ENCODE measurements at regions not wholly inside any gene's neighbourhood (a gene's known extent, or its start where the extent isn't known, plus 50 kb on each side); places are given as distances from the start of the nearest gene placed in this dataset.

DNA sequence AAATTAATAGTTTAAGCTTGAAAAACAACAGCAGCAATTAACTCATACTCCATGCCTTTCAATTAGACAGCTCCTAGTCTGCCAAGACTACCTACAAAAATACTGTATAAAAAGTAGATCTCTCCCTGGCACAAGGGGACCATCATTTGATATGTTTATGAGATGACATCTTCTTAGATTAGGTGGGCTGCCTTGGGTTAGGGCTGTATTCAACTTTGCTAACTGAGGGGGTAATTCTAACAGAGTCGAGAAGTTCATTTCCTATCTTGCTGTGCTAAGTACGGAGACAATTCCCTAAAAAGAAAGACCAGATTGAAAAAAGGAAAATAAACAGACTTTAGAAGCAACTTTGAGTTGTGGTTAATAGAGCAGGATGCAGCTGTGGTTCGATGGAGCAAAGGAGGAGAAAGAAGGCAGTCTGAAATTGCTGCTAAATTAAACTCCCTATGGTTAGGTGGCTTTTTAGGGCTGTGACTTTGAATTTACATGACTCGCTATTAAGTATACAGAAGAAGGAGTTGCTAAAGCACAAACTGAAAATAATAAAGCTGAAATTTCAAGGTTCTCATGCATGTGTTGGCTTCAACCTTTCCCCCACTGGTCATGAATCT lies 75.4 kb downstream of the CDC7 start:
- Histone ChIP-seq H3K9me3 (ENCODE audit: insufficient read depth, low read depth, low read length) (no peaks in the 10 kb centered on the region), H3K27ac (ENCODE audit: low read length) (no peak overlapping the region), H3K27me3 (ENCODE audit: insufficient read depth, low read length) (no peaks in the 10 kb centered on the region), H3K36me3 (ENCODE audit: insufficient read depth, low read depth, low read length) (no peaks in the 10 kb centered on the region), H3K9ac (ENCODE audit: low read depth, low read length) (no peak overlapping the region), H3K4me1 (ENCODE audit: insufficient read depth, low read length) (no peaks in the 10 kb centered on the region), H3K4me3 (ENCODE audit: low read length) (no peak overlapping the region)

DNA sequence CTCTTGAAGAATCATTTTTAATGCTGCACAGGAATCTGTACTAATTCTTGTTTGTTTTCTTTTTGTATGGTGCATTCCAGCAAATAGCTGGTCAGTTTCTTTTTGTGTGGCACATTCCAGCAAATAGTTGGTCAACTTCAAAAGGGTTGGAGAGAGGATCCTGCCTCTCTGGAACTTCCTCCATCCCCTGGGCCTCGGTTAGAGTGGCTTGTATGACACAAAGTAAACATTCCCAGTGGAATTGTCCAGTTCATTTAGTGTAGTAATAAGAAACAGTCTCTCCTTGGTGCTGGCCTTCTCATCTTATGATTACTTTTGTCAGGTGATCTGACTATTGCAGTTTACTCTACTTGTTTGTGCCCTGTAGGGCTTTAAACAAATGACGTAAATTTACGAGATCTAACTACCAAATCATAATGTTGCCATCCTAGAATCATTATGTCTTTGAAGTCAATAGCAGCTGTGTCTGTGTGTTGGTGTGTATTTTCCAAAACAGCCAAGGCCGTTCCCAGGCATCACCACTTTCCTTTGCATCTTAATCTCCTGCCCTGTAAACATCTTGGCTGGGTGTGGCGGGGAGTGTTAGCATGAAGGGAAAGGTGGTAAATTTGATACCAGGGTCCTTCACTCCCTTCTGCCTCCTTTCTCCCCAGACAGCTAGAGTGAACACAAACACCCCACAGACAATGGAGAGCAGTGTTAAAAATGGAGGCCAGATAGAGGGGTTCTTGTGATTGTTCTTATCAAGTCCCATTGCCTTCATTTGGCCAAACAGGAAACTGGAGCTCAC lies 77.9 kb downstream of the CDC7 start:
- H3K36me3 ChIP-seq (ENCODE audit: insufficient read depth, low read depth, low read length), result no peaks in the 10 kb centered on the region
- no peaks in the 10 kb centered on the region for H3K27me3 ChIP-seq (ENCODE audit: insufficient read depth, low read length)
- no peaks in the 10 kb centered on the region for H3K4me1 ChIP-seq (ENCODE audit: insufficient read depth, low read length)
- no peak overlapping the region for H3K4me3 ChIP-seq (ENCODE audit: low read length)
- H3K27ac ChIP-seq (ENCODE audit: low read length), result no peak overlapping the region
- H3K9ac ChIP-seq (ENCODE audit: low read depth, low read length), result no peak overlapping the region
- no peaks in the 10 kb centered on the region for H3K9me3 ChIP-seq (ENCODE audit: insufficient read depth, low read depth, low read length)

DNA sequence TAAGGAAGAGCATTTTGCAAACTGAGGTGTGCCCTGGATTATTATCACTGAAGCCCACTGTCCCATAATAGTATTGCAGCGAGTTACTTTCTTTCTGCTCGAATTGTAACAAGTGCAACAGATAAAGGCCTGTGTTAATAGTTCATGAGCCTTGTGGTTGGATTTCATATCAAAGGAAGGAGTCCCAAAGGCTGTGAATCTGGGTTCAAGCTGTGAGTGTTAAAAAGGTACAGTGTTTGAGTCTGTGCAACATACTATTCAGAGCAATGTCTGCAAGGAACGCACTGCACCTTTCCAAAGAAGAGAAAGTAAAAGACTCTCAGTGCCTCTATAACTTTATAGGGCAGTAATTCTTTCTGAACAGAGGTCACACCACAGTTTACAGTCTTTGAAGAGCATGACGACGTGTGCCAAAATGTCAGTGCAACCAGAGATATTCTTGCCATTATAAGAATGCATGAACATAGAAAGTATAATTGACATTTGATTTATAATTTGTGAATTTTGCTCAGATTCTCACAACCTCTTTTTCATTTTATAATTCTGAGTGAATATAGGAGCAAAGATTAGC lies 79.1 kb downstream of the CDC7 start:
- Histone ChIP-seq H3K27ac (ENCODE audit: low read length) (no peak overlapping the region), H3K4me1 (ENCODE audit: insufficient read depth, low read length) (no peaks in the 10 kb centered on the region)

DNA sequence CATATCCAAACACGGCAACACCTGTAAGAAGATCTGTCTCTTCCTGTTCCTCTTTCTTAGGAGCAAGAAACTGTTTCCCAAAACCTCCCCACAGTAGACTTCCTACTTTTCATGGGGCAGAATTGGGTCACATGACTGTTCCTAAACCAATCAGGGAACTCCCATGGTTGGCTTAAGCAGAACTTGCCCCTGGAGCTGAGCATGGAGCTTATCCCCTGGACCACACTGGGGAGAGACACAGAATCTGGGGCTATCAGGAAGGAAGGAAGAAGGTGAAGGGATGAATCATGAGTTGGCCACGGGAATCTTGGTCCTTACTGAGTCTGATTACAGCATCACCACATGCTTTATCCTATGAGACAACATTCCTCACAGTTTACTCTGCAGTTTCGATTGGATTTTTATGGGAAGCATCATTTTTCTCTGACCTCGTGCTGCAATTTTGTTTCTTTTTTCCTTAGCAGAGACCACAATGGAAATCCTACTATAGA lies 81.8 kb downstream of the CDC7 start:
- Histone ChIP-seq H3K9ac (ENCODE audit: low read depth, low read length) (no peak overlapping the region), H3K9me3 (ENCODE audit: insufficient read depth, low read depth, low read length) (no peaks in the 10 kb centered on the region), H3K4me3 (ENCODE audit: low read length) (no peak overlapping the region), H3K36me3 (ENCODE audit: insufficient read depth, low read depth, low read length) (no peaks in the 10 kb centered on the region), H3K27me3 (ENCODE audit: insufficient read depth, low read length) (no peaks in the 10 kb centered on the region), H3K4me1 (ENCODE audit: insufficient read depth, low read length) (no peaks in the 10 kb centered on the region), H3K27ac (ENCODE audit: low read length) (no peak overlapping the region)

More for the DNA sequence above, 79.1 kb downstream of the CDC7 start:
- H3K36me3 ChIP-seq (ENCODE audit: insufficient read depth, low read depth, low read length), result no peaks in the 10 kb centered on the region
- no peaks in the 10 kb centered on the region for H3K27me3 ChIP-seq (ENCODE audit: insufficient read depth, low read length)
- H3K4me3 ChIP-seq (ENCODE audit: low read length), result no peak overlapping the region
- no peaks in the 10 kb centered on the region for H3K9me3 ChIP-seq (ENCODE audit: insufficient read depth, low read depth, low read length)
- H3K9ac ChIP-seq (ENCODE audit: low read depth, low read length), result no peak overlapping the region

DNA sequence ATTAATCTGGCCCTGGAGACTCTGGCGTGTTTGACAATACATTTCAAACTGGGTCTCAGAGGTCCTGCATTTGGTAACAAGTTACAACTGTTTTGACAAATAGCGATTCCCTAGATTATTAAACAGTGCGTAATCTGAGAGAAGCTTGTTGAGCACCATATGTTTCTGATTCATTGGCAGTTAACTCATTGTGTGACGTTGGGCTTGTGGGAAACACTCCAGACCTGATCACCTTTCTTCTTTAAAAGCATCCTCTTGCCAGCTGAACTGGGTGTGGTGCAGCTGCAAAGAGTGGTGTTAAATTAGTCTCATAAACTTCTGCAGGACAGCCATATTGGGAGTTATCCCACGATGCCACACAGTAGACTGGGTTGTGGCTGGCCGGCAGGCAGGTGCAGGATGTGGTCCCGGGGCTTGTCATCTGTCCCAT lies 82.7 kb downstream of the CDC7 start:
- no peaks in the 10 kb centered on the region for H3K27me3 ChIP-seq (ENCODE audit: insufficient read depth, low read length)
- H3K36me3 ChIP-seq (ENCODE audit: insufficient read depth, low read depth, low read length), result no peaks in the 10 kb centered on the region
- no peak overlapping the region for H3K27ac ChIP-seq (ENCODE audit: low read length)
- no peaks in the 10 kb centered on the region for H3K4me1 ChIP-seq (ENCODE audit: insufficient read depth, low read length)
- H3K9me3 ChIP-seq (ENCODE audit: insufficient read depth, low read depth, low read length), result no peaks in the 10 kb centered on the region
- no peak overlapping the region for H3K4me3 ChIP-seq (ENCODE audit: low read length)
- no peak overlapping the region for H3K9ac ChIP-seq (ENCODE audit: low read depth, low read length)

DNA sequence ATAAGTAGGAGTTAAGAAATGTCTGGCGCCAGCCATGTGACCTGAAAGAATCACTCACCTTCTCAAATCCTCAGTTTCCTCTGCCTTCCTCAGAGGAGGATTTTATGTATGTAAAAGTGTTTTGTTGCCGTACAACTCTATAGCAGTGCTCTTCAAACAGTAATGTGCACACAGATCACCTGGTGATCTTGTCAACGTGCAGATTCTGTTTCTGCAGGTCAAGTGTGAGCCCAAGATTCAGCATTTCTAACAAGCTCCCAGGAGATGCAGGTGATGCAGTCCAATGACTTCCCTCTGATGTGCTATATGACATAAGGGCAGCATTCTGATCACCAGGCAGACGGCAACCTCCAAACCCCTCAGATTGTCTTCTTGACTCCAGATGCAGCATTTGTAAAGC lies 83.7 kb downstream of the CDC7 start:
- Histone ChIP-seq H3K9ac (ENCODE audit: low read depth, low read length) (no peak overlapping the region), H3K27ac (ENCODE audit: low read length) (no peak overlapping the region), H3K4me1 (ENCODE audit: insufficient read depth, low read length) (peaks cover under 1% of the 10 kb centered on the region; the same call in 1 of the 2 replicates), H3K36me3 (ENCODE audit: insufficient read depth, low read depth, low read length) (no peaks in the 10 kb centered on the region), H3K27me3 (ENCODE audit: insufficient read depth, low read length) (no peaks in the 10 kb centered on the region), H3K9me3 (ENCODE audit: insufficient read depth, low read depth, low read length) (no peaks in the 10 kb centered on the region), H3K4me3 (ENCODE audit: low read length) (no peak overlapping the region)

DNA sequence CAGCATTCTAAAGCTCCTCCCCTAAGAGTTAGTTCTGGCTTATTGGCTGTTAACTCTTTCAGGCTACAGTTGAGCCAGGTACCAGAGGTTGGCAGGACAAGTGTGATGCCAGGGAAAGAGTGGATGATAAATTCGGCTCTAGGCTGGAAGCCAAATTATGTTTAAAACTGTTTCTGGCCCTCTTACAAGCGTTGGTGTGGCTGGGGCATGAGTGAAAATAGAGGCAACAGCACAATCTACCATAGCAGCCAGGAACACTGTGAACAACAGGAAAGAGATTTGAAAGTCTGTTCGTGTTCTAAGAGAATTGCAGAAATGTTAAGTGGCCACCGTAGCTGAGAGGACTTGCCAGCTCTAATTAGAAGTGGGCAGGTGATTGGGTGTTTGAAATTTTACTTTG lies 84.2 kb downstream of the CDC7 start:
- peaks cover 5% of the 10 kb centered on the region; the same call in 1 of the 2 replicates for H3K4me1 ChIP-seq (ENCODE audit: insufficient read depth, low read length)
- H3K27ac ChIP-seq (ENCODE audit: low read length), result no peak overlapping the region
- H3K4me3 ChIP-seq (ENCODE audit: low read length), result no peak overlapping the region
- H3K9ac ChIP-seq (ENCODE audit: low read depth, low read length), result no peak overlapping the region
- no peaks in the 10 kb centered on the region for H3K27me3 ChIP-seq (ENCODE audit: insufficient read depth, low read length)
- no peaks in the 10 kb centered on the region for H3K36me3 ChIP-seq (ENCODE audit: insufficient read depth, low read depth, low read length)
- H3K9me3 ChIP-seq (ENCODE audit: insufficient read depth, low read depth, low read length), result no peaks in the 10 kb centered on the region

DNA sequence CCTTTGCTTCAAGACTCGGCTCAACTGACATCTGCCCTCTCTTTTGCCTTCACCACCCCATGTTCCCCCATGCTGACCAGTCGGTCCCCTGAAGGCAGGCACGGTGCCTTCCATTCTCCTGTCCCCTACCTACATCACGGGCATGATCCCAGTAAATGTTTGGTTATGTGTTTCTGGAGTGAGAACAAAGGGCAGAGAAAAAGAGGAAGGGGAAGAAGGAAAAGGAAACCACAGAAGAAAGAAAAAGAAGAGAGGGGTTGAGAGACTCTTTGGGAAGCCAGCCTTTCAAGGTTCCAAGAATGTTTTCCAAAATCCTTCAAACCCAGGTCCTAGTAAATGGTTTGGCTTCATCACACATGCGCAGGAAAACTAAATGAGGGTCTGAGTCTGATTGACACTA lies 84.9 kb downstream of the CDC7 start:
- Histone ChIP-seq H3K36me3 (ENCODE audit: insufficient read depth, low read depth, low read length) (no peaks in the 10 kb centered on the region), H3K27ac (ENCODE audit: low read length) (no peak overlapping the region), H3K4me3 (ENCODE audit: low read length) (no peak overlapping the region), H3K27me3 (ENCODE audit: insufficient read depth, low read length) (no peaks in the 10 kb centered on the region), H3K4me1 (ENCODE audit: insufficient read depth, low read length) (peaks cover 8% of the 10 kb centered on the region; the same call in 1 of the 2 replicates), H3K9me3 (ENCODE audit: insufficient read depth, low read depth, low read length) (no peaks in the 10 kb centered on the region), H3K9ac (ENCODE audit: low read depth, low read length) (no peak overlapping the region)

DNA sequence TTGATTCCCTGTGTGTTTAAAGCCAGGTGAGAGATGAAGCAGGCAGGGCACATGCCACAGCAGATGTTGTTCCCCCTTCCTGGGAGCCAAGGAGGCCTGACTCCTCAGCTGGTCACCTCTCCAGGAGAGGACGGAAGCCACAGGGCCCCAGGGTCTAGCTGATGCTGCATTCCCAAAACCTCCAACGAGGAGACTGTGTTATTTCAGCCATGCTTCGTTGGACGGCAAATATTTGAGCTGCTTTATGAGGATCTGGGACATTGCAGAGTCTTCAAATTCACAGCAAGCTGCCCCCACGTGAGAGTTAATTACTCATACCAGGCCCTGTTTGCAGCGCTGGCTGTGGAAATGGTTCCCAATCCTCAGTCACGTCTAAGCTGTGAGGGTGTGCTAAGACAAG lies 85.3 kb downstream of the CDC7 start:
- Histone ChIP-seq H3K4me1 (ENCODE audit: insufficient read depth, low read length) (peaks cover 10% of the 10 kb centered on the region; the same call in 1 of the 2 replicates), H3K27ac (ENCODE audit: low read length) (no peak overlapping the region), H3K36me3 (ENCODE audit: insufficient read depth, low read depth, low read length) (no peaks in the 10 kb centered on the region), H3K9me3 (ENCODE audit: insufficient read depth, low read depth, low read length) (no peaks in the 10 kb centered on the region), H3K9ac (ENCODE audit: low read depth, low read length) (no peak overlapping the region), H3K27me3 (ENCODE audit: insufficient read depth, low read length) (no peaks in the 10 kb centered on the region), H3K4me3 (ENCODE audit: low read length) (no peak overlapping the region)

DNA sequence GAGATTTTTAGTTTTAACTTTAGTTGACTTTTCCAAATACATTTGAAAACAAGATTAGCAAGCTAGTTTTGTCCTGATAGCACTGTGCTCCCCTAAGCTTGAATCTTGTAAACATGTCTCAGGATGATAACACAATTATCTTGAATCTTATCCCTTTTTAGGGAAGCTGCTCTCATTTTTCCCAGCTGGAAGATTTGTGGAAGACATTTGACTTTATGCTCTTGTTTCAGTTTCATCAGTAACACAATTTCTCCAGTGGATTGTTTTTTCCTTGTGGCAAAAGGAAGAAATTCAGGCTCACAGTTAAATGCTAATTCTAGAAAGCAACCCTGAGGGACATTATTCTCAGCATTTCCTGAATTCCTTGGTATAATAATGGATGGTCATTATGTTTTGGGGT lies 88.8 kb downstream of the CDC7 start:
- Histone ChIP-seq H3K4me3 (ENCODE audit: low read length) (no peak overlapping the region), H3K36me3 (ENCODE audit: insufficient read depth, low read depth, low read length) (no peaks in the 10 kb centered on the region), H3K9ac (ENCODE audit: low read depth, low read length) (0 out of 2 replicates have a peak overlapping the region, but pooled peaks have one; percentile 49)

DNA sequence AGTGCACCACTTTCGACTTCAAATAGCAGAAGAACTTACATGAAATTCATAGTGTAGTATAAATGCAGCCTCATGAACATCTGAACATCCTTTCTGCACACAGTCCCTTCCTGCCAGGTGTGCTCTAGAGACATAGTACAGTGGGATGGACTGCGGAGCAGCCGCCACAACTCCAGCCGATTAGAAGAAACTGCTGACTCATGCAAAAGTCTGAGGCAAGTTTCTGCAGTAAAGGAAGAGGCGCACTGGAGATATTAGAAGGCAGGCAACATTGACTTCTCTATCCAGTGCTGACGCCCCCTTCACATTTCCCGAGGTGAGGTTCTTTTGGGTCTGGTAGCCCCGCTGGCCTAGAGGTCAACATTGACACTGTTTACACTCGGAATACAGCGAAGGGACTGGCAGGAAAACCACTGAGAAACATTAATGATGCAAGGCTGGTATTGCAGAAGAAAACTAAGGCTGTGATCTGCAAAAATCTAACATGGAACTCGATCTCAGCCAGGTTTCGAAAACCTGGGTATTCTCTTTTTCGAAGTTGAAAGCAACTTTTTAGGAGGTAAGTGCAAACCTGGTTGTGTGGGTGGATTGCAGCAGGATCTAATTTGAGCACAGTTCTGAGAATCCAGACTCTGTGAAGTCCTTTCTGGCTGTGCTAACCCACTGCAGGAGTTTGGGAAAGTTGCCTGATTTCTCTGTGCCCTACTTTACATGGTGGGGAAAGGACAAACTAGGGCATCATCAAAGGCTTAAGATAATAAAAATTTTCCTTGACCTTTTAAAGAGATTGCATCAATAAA lies 90.7 kb downstream of the CDC7 start:
- no peak overlapping the region for H3K27ac ChIP-seq (ENCODE audit: low read length)
- no peak overlapping the region for H3K4me3 ChIP-seq (ENCODE audit: low read length)
- H3K9ac ChIP-seq (ENCODE audit: low read depth, low read length), result no peak overlapping the region
- H3K4me1 ChIP-seq (ENCODE audit: insufficient read depth, low read length), result peaks cover 10% of the 10 kb centered on the region; the same call in 1 of the 2 replicates
- H3K27me3 ChIP-seq (ENCODE audit: insufficient read depth, low read length), result no peaks in the 10 kb centered on the region
- H3K36me3 ChIP-seq (ENCODE audit: insufficient read depth, low read depth, low read length), result no peaks in the 10 kb centered on the region
- no peaks in the 10 kb centered on the region for H3K9me3 ChIP-seq (ENCODE audit: insufficient read depth, low read depth, low read length)

More for the DNA sequence above, 88.8 kb downstream of the CDC7 start:
- H3K27me3 ChIP-seq (ENCODE audit: insufficient read depth, low read length), result no peaks in the 10 kb centered on the region
- no peak overlapping the region for H3K27ac ChIP-seq (ENCODE audit: low read length)
- H3K9me3 ChIP-seq (ENCODE audit: insufficient read depth, low read depth, low read length), result no peaks in the 10 kb centered on the region
- H3K4me1 ChIP-seq (ENCODE audit: insufficient read depth, low read length), result peaks cover 10% of the 10 kb centered on the region; the same call in 1 of the 2 replicates
